ENCODE measurements at regions not wholly inside any gene's neighbourhood (a gene's known extent, or its start where the extent isn't known, plus 50 kb on each side); places are given as distances from the start of the nearest gene placed in this dataset.
A peak's percentile ranks its signal among the peaks of the same experiment; 100 is the strongest.

GRCh38 chr12:22803725-22804124, 178.8 kb downstream of the ETNK1 start:
- H4K5ac ChIP-seq (ENCODE audit: low read depth, low read length), result no peak overlapping the region

More at GRCh38 chr12:22803725-22804124, 178.8 kb downstream of the ETNK1 start:
- CTCF ChIA-PET, result interaction anchor here (0.6 kb wide), 1 partner anchor 13 kb away, joined by 3 read pairs; no protein-coding TSS in a partner anchor
- Histone ChIP-seq H3K9me3 (ENCODE audit: control insufficient read depth, insufficient read depth, low read length) (no peaks in the 10 kb centered on the region), H3K79me1 (ENCODE audit: low read depth in 1 of 2, low read length in 2 of 2) (no peaks in the 10 kb centered on the region), H2BK120ac (ENCODE audit: low read depth, low read length) (no peak overlapping the region), H3K27ac (ENCODE audit: insufficient read depth, low read length) (no peak overlapping the region), H3K4me3 (ENCODE audit: insufficient read depth, low read depth, low read length) (no peak overlapping the region), H3K23ac (ENCODE audit: low read depth, low read length) (no peak overlapping the region), H3K4ac (ENCODE audit: low read depth, low read length) (no peak overlapping the region), H3K4me2 (ENCODE audit: low read depth, low read length) (no peak overlapping the region), H4K8ac (ENCODE audit: low read depth in 2 of 2, low read length in 2 of 2) (no peak overlapping the region), H4K91ac (ENCODE audit: insufficient read depth, low read depth, low read length) (no peak overlapping the region), H2AFZ (replicated peaks; ENCODE audit: low read length, poor library complexity) (peak overlapping the region; percentile 0), H3K9ac (ENCODE audit: low read depth, low read length) (no peak overlapping the region), H3K36me3 (ENCODE audit: control insufficient read depth, insufficient read depth, low read length) (no peaks in the 10 kb centered on the region), H3K18ac (ENCODE audit: low read depth, low read length) (no peak overlapping the region), H3K4me1 (ENCODE audit: control insufficient read depth, insufficient read depth, low read length) (no peaks in the 10 kb centered on the region), H2BK20ac (ENCODE audit: low read depth, low read length) (no peak overlapping the region), H2AK9ac (replicated peaks; ENCODE audit: low read depth, low read length, poor library complexity) (no peak overlapping the region), H2BK5ac (ENCODE audit: low read depth, low read length, poor library complexity, severe bottlenecking) (no peak overlapping the region), H3K9me1 (ENCODE audit: insufficient read depth, low read length) (no peaks in the 10 kb centered on the region), H2BK15ac (ENCODE audit: low read depth, low read length) (no peak overlapping the region), H2AK5ac (ENCODE audit: low read depth, low read length) (no peak overlapping the region), H4K20me1 (ENCODE audit: insufficient read depth, low read length) (no peaks in the 10 kb centered on the region), H3K27me3 (ENCODE audit: control insufficient read depth, insufficient read depth, low read length) (no peaks in the 10 kb centered on the region), H3K56ac (ENCODE audit: extremely low read depth, insufficient read depth, low read length) (no peak overlapping the region), H3K14ac (replicated peaks; ENCODE audit: low read depth, low read length) (no peak overlapping the region)
- in situ Hi-C loops (cut with MboI; ENCODE audit: low sequenced_read_pairs) (no loop called here), dilution Hi-C loops (cut with HindIII; ENCODE audit: low sequenced_read_pairs, unreplicated experiment) (no loop called here), intact Hi-C loops (cut with micrococcal nuclease) (no loop called here)
- TF ChIP-seq RFX5 (IDR thresholded peaks at IDR 0.05; ENCODE audit: low read depth, low read length), result no peak
- no peak for TF ChIP-seq RCOR1 (IDR thresholded peaks at IDR 0.05; ENCODE audit: insufficient replicate concordance, low read length)
- no peak for TF ChIP-seq CTCF (conservative IDR thresholded peaks at IDR 0.05; ENCODE audit: low read depth, low read length)
- no peak for TF ChIP-seq MAZ (IDR thresholded peaks at IDR 0.05; ENCODE audit: borderline replicate concordance, low read depth, low read length)
- no peak for TF ChIP-seq FOS (IDR thresholded peaks at IDR 0.05; ENCODE audit: low read depth, low read length)
- TF ChIP-seq MXI1 (IDR thresholded peaks at IDR 0.05; ENCODE audit: borderline replicate concordance, low read depth, low read length), result no peak
- no peak for TF ChIP-seq RAD21 (IDR thresholded peaks at IDR 0.05; ENCODE audit: low read length)
- TF ChIP-seq MAFK (IDR thresholded peaks at IDR 0.05; ENCODE audit: low read depth, low read length), result no peak
- no peak for TF ChIP-seq SMC3 (IDR thresholded peaks at IDR 0.05; ENCODE audit: low read depth, low read length)
- TF ChIP-seq POLR2A (IDR thresholded peaks at IDR 0.05; ENCODE audit: low read depth, low read length), result no peak
- no peak for TF ChIP-seq USF2 (IDR thresholded peaks at IDR 0.05; ENCODE audit: low read depth, low read length)
- no peak for TF ChIP-seq BHLHE40 (IDR thresholded peaks at IDR 0.05; ENCODE audit: low read depth, low read length)
- no peak for TF ChIP-seq CHD1 (IDR thresholded peaks at IDR 0.05; ENCODE audit: low read depth, low read length)
- no peak for TF ChIP-seq ELK1 (IDR thresholded peaks at IDR 0.05; ENCODE audit: borderline replicate concordance, low read depth, low read length)
- TF ChIP-seq CEBPB (IDR thresholded peaks at IDR 0.05; ENCODE audit: low read depth, low read length), result no peak
- no peak for TF ChIP-seq NFE2L2 (IDR thresholded peaks at IDR 0.05; ENCODE audit: low read depth, low read length)
- no CpG with 5 or more reads among the region's 6 CpGs for WGBS, 2 experiments (ENCODE audit: extremely low coverage in 2 of 2, insufficient read length in 1 of 2)
- no peak for DNase-seq
- no TSS peak for BruUV-seq (replicated peaks)
- POLR2A ChIA-PET (ENCODE audit: unreplicated experiment), result no interaction called here
- no peak for ATAC-seq (ENCODE audit: low read depth)
